GM18520 (cell line): ENCODE measurements at regions not wholly inside any gene's neighbourhood (a gene's known extent, or its start where the extent isn't known, plus 50 kb on each side); places are given as distances from the start of the nearest gene placed in this dataset.

Experiments
- ATAC-seq: cut with Tn5 transposase; IDR thresholded peaks from one replicate; pipeline ENCODE4 v1.9.1; 2021; ENCODE audit not compliant: unreplicated experiment

DNA sequence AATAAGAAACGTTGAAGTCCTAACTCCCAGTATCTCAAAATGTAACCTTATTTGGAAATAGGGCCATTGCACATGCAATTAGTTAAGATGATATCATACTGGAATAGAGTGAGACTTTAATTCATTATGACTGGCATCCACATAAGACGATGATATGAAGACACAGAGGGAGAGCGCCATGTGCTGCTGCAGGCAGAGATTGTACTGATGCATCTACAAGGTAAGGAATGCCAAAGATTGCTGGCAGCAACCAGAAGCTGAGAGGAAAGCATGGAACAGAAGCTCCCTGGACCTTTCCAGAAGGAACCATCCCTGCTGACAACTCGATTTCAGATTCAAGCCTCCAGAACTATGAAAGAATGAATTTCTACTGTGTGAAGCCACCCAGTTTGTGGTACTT is 697.0 kb upstream of the INTU start:
- no peak for ATAC-seq

DNA sequence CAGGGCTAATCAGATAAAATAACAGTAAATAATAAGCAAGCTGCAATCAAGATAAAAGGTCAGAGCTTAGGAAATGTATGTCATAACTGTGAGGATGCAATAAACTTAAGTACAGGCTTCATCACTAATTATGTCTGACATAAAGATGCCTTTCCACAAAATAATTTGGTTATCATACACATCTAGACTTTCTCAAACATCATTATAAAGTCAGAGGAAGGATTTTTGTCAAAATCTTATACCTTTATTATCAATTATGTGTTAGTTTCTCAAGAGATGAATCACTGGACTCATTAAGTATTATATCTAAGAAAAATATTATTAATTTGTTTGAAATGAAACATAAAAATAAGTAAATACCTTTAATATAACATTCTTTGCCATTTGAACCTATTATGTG is 695.4 kb upstream of the INTU start:
- no peak for ATAC-seq

DNA sequence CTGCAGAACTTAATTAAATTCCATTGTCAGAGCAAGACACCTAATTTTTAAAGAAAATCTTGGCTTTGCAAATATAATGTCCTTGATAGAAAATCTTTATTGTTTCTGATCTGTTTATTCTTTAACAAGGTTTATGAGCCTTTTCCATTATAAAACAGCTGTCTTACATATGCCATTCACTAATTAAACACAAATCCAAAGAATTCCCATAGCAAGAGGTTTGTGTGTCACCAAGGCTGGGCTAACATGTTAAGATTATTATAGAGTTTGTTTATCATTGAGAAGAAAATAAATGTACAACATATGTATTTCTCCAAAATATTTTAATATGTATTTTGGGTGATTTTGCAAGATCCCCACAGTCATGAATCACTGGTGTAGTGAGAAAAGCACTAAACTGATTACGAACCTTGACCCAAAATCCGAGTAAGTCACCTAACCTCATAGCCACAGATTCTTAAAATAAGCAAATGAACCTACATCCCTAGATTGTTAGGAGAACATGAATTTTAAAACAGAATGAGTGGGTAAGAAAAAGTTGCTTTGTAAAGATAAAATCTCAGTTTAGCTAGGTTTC is 694.8 kb upstream of the INTU start:
- ATAC-seq, result no peak

DNA sequence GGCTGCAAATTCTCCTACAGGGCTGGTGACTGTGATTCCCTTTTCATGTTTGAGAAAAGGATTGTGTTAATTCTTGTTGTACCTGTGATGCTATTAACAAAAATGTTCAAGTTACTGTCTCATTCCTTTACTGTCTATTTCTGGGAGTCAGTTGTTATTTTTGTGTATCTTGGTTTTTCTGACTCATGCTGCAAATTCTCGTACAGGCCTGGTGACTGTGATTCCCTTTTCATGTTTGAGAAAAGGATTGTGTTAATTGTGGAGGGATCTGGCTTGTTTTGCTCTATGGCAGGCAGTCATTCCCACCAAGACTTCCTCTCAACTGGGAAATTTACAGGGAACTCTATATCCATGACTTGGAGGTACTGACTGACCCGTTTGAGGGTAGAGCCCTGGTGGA is 693.4 kb upstream of the INTU start:
- no peak for ATAC-seq

- no peak for ATAC-seq
Observed at GRCh38 chr4:126947536-126947935, 685.2 kb upstream of the INTU start.

DNA sequence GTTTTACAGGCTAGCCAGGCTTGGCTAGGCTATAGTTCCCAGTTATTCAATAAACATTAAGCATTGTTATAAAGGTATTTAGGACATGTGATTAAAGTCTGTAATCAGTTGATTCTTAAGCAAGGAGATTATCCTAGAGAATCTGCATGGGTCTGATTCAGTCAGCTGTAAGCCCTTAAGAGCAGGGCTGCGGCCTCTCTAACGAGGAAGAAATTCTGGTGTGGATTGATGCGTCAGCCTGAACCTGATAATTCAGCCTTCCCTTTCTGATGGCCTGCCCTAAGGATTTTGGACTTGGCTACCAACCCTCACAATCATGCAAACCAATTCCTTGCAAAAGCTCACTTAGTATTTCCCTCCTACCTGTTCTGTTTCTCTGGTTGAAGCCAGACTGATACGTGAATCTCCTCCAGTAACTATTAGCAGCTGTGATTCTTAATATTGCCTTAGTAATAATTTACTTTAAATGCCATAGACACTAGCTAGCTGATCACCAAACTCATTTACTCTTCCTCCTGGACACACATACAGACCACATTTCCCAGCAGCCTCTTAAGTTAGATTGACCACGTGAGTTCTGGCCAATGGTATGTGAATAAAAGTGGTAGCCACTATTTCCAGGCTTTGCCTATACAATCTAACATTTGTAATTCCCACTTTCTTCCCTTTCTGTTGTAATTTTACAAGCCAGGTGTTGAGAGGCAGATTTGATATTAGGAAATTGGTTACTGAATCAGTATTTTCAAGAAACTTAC is 678.0 kb upstream of the INTU start:
- ATAC-seq, result no peak

- no peak for ATAC-seq
Observed at GRCh38 chr4:126955292-126956183, 677.2 kb upstream of the INTU start.

DNA sequence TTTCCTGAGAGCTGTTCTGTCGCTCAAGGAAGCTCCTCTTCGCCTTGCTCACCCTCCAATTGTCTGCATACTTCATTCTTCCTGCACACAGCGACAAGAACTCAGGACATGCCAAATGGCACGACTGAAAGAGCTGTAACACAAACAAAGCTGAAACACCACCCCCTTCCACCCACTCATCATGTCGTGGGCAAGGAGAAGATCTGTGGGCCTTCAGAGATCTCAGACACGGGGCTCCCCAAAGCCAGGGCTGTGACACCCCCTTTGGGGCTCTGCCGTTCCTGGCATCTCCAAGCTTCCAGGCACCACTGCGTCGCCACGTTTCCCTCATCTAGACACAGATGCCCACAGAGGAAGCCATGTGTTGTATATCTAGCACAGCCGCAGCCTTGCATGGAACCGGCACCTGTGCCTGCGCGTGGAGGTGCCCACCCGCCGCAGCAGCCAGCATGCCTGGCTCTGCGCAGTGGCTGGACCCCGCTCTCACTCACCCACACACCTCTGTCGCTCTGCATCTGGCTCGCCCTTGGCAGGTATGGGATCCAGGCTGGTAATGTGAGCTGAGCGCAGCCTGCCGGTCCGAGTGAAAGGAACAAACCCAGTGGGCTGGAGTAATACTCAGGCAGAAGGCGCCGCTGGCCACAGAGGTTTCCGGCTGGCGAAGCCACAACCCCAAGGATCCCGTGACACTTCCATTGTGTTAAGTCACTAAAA is 676.4 kb upstream of the INTU start:
- no peak for ATAC-seq

DNA sequence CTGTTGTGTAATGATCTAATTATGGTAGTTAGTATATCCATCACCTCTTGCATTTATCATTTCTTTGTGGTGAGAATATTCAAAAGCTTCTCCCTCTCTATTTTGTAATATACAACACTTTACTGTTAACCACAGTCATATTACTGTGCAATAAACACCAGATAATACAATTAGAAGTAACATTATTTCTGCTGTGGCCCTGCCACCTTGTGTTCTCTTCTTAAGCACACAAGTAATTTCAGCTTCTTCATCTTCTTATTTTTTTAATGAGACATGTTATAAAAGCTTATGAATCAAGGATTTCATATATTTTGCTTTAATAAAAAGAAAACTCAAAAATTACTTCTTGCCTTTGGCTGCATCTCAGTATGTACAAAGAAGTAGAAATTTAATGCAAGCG is 675.2 kb upstream of the INTU start:
- no peak for ATAC-seq

GRCh38 chr4:126957987-126958386 is 674.8 kb upstream of the INTU start:
- no peak for ATAC-seq

GRCh38 chr4:126958482-126958881 is 674.3 kb upstream of the INTU start:
- ATAC-seq, result no peak

DNA sequence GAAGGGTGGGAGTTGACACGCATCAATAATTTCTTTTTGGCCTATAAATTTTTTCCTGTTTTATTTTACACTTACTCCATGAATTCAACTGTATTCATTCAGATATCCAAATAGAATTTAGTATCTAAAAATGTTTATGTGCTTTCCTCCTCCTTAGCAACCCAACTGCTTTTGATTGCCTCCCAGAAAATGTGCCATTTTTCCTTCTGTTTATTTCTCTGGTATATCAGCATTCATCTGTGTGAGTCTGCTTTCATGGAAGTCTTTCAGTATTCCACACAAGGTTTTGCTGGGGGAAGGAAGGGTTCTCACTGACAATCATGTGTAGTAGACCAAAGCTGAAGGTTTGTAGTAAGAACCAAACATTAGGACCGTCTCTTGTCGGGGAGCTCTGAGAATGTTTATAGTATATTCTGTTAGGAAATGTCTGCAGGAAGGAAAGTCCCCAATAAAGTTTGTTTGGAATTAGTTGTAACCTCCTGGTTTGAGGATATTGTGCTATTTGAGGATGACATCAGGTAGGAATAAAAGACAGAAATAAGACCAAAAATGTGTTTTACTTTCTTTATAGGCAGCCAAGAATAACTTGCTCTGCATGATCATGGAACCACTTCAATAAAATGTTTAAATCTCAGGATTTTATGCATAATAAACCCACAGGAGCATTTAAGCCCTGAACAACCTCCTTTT is 673.6 kb upstream of the INTU start:
- no peak for ATAC-seq

DNA sequence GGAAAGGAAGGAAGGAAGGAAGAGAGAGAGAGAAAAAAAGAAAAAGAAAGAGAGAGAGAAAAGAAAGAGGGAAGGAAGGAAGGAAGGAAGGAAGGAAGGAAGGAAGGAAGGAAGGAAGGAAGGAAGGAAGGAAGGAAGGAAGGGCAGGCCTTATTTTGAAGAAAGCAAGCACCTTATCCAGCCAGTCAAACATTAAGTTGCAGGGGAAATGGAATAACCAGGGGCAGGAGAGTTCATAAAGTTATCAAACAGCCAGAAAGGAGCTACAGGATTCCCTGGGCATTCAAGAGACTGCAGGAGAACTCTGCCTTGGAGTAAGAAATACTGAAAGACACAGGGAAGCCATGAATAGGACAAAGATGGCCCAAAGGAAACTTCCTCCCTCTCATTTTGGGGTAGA is 672.0 kb upstream of the INTU start:
- no peak for ATAC-seq

GRCh38 chr4:126961661-126962060 is 671.1 kb upstream of the INTU start:
- ATAC-seq, result no peak

DNA sequence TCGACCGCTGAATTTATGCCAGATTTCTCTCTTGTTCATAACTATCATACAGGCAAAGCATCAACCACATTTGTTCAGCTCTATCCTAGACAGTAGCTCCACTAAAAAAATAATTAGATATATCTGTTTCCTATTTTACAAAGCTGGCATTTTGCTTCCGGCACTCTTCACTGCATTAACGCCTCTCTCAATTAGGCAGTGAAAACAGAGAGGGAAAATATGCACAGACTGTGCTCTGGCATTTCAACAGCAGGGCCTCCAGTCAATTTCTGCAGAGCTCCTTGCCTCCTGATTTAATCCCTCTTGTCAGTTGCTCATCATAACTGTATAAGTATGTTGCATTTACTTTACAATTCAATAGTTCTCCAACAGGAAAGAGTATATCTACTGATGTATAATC is 666.9 kb upstream of the INTU start:
- ATAC-seq, result no peak

- no peak for ATAC-seq
Observed at GRCh38 chr4:126969360-126970235, 663.2 kb upstream of the INTU start.

DNA sequence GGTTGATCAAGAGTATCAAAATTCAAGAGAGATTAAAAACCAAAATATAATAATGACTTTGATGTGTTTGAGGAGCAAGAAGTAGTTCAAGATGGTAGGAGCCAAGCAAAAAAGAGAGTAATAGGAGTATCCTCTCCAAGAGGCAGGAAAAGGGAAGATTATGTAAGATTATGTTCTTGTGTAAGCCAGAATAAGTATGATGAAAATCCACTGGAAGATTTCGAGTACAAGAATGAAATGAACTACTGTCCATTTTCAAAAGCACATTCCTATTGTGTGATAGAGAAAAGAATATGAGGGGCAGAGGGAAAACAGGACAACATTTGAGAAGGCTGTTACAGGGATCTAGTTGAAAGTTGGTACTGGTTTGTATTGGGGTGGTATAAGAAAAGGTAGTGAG is 659.6 kb upstream of the INTU start:
- ATAC-seq, result no peak

DNA sequence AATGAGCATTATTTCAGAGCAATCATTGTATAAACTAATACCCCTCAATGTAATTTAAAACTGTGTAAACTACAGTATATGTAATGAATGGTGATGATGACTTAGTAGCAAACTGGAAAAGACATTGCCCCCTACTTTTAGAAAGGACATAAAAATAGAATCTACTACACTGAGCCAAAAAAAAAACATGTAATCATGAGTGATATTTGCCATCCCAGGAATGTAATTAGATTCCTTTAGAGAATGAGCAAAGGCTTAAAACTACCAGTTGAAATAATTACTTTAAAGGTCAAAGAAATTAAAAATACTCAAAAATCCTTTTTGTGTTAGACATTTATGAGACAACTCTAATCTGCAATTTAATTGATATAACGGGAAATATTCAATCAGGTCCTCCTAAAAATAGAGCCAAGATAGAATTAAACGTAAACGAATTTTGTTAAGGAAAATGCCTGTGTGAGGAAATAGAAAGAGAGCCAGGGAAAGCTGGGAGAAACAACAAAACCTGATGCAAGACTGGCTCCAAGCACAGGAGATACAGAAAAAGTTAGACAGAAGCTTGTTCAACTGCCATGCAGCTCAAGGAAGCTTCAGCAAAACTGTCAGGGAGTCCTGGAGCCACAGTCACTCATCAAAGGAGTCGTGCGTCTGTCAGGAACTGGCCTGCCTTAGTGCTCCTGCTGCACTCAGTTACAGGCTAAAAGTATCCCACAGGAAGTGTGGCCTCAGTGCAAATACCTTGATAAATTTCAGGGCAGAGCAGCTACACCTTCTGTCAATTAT is 655.7 kb upstream of the INTU start:
- no peak for ATAC-seq

- ATAC-seq, result no peak
Observed at GRCh38 chr4:126986005-126986404, 646.8 kb upstream of the INTU start.
